Gastroesophageal sphincter (tissue), 4 donors: ENCODE measurements at regions not wholly inside any gene's neighbourhood (a gene's known extent, or its start where the extent isn't known, plus 50 kb on each side); places are given as distances from the start of the nearest gene placed in this dataset.

Experiments
- ATAC-seq: fragments of 150-250 bp; one replicate; pipeline ENCODE4 v1.9.1; 2016; ENCODE audit warnings: mild to moderate bottlenecking, moderate library complexity
- H3K27ac ChIP-seq, 4 donors: fragments of 200-600 bp; sonication (generic) in 3 of 4; 1 replicate in 3 of 4; 2 replicates in 1 of 4; pipeline ENCODE4 v1.5.1; 2016 to 2019
- H3K27me3 ChIP-seq: fragments of 200-600 bp; sonication (generic); one replicate; pipeline ENCODE4 v1.5.1; 2019
- H3K36me3 ChIP-seq, 2 donors: fragments of 200-600 bp; sonication (generic); one replicate each; pipeline ENCODE4 v1.5.1; 2019; ENCODE audit warnings: control low read depth in 1 of 2
- H3K4me1 ChIP-seq, 3 donors: fragments of 200-600 bp; sonication (generic); 1 replicate in 2 of 3; 2 replicates in 1 of 3; pipeline ENCODE4 v1.5.1; 2016 to 2019; ENCODE audit warnings: control low read depth in 2 of 3
- H3K4me3 ChIP-seq, 2 donors: fragments of 200-600 bp; sonication (generic); one replicate each; pipeline ENCODE4 v1.5.1; 2019; ENCODE audit warnings: mild to moderate bottlenecking in 1 of 2, moderate library complexity in 1 of 2
- H3K9me3 ChIP-seq, 3 donors: fragments of 200-600 bp; sonication (generic); one replicate each; pipeline ENCODE4 v1.5.1; 2017 to 2019; ENCODE audit warnings: control low read depth in 2 of 3
- CTCF ChIP-seq, 4 experiments: fragments of 200-600 bp in 2 of 4; fragments of 450-650 bp in 2 of 4; sonication (generic) in 1 of 4; IDR thresholded peaks; one replicate each; pipeline ENCODE4 v1.5.1; 2017 to 2019; ENCODE audit warnings: antibody characterized with exemption in 4 of 4, mild to moderate bottlenecking in 2 of 4, moderate library complexity in 2 of 4
- EP300 ChIP-seq: sonication (generic); formaldehyde crosslinking; IDR thresholded peaks from one replicate; pipeline ENCODE4 v1.6.1; 2017; ENCODE audit warnings: antibody characterized with exemption, mild to moderate bottlenecking
- POLR2A ChIP-seq, 2 donors: fragments of 450-650 bp; IDR thresholded peaks; one replicate each; pipeline ENCODE4 v1.6.1; 2017; ENCODE audit warnings: antibody characterized with exemption in 2 of 2, mild to moderate bottlenecking in 2 of 2, moderate library complexity in 1 of 2
- POLR2AphosphoS5 ChIP-seq: sonication (generic); formaldehyde crosslinking; IDR thresholded peaks from one replicate; pipeline ENCODE4 v1.6.1; 2017; ENCODE audit warnings: antibody characterized with exemption
- WGBS, 2 donors: methylation state at CpG; one replicate each; pipeline ENCODE4 v1.1.5; 2018; ENCODE audit warnings: low coverage in 1 of 2; 5-methylcytosine and 5-hydroxymethylcytosine counted together

- no peaks in the 10 kb centered on the region for H3K27me3 ChIP-seq
- no peak overlapping the region for H3K4me3 ChIP-seq
- H3K4me1 ChIP-seq: peaks cover 0 to 1% (median 0%) of the 10 kb centered on the region in 3 donors
- no peaks in the 10 kb centered on the region for H3K36me3 ChIP-seq
- WGBS, 2 donors: 60 to 73% methylated on average over 1 of the region's 1 CpG
- no peak overlapping the region for H3K27ac ChIP-seq
- no peak for ATAC-seq
- H3K9me3 ChIP-seq: peaks cover 0 to 6% (median 0%) of the 10 kb centered on the region in 3 donors
- TF ChIP-seq CTCF (IDR thresholded peaks at IDR 0.05): no peak
- TF ChIP-seq POLR2AphosphoS5: no peak
- no peak for TF ChIP-seq POLR2A (IDR thresholded peaks at IDR 0.05)
- TF ChIP-seq EP300: no peak
Observed at GRCh38 chr1:221892301-221892830, 150.5 kb upstream of the DUSP10 start.

DNA sequence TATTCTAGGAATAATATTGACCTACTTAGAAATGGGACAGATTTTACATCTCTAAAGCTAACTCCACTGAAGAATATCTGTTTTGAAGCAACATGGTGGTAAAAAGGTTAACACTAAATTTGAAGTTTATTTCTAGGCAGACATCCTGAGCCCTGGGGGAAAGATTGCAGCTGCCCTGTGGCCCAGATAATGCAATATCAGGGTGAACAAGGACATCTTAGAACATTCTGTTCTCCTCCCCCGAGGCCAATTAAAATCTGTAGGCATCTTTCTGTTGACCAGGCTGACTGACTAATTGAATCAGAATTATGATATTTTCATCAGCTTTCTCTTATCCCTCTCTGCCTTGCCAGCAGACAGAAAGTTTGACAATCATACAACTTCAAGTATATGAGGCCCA, 149.8 kb upstream of the DUSP10 start:
- H3K27ac ChIP-seq: no peak overlapping the region
- peaks cover 0 to 8% (median 0%) of the 10 kb centered on the region in 3 donors for H3K4me1 ChIP-seq
- ATAC-seq: peak; percentile 63
- TF ChIP-seq CTCF (IDR thresholded peaks at IDR 0.05): no peak
- peak; percentile 73 for TF ChIP-seq POLR2AphosphoS5
- WGBS, 2 donors: 73 to 75% methylated on average over 1 of the region's 1 CpG
- H3K36me3 ChIP-seq: no peaks in the 10 kb centered on the region
- H3K27me3 ChIP-seq: no peaks in the 10 kb centered on the region
- peaks cover 0 to 6% (median 0%) of the 10 kb centered on the region in 3 donors for H3K9me3 ChIP-seq
- no peak overlapping the region for H3K4me3 ChIP-seq

DNA sequence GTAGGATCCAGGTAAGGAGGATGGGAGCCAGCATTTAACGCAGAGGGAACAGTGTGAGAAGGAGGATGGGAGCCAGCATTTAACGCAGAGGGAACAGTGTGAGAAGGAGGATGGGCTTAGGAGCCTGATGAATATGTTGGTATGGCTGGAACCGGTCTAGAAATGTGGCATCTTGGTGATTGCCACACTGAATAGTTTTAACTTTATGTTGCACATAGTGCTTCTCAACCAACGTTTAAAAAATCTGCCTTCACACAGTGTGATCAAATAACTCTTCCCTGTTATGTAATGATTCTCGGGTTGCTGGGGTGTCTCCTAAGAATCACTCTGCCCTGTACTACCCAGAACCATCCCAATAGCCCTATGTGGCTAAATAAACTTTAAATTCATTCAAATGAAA, 146.9 kb upstream of the DUSP10 start:
- ATAC-seq: no peak
- 82 to 94% methylated on average over 3 to 4 of the region's 5 CpGs for WGBS, 2 donors
- TF ChIP-seq POLR2A (IDR thresholded peaks at IDR 0.05): no peak
- no peak for TF ChIP-seq POLR2AphosphoS5
- no peak for TF ChIP-seq CTCF (IDR thresholded peaks at IDR 0.05)
- TF ChIP-seq EP300: no peak
- peaks cover 0 to 13% (median 0%) of the 10 kb centered on the region in 3 donors for H3K4me1 ChIP-seq
- no peak overlapping the region for H3K4me3 ChIP-seq
- H3K36me3 ChIP-seq: no peaks in the 10 kb centered on the region
- no peak overlapping the region for H3K27ac ChIP-seq
- no peaks in the 10 kb centered on the region for H3K27me3 ChIP-seq
- H3K9me3 ChIP-seq: no peaks in the 10 kb centered on the region

DNA sequence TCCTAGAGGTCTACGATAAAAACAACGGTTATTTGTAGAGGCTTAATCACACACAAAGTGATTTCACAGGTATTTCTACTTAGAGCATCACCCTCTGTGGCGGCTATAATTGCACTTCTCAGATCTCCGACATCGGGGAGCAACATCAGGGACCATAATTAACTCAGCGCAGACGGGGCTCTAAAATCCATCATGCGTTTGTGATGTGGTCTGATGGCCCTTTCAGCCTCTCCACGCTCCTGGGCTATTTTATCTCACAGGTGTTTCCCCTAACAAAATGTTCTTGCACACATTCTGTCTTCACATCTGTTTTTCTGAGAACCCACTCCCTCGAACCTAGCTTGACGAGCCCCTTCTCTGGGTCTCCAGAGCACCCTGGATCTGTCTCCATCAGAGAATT, 146.3 kb upstream of the DUSP10 start:
- peaks cover 0 to 13% (median 0%) of the 10 kb centered on the region in 3 donors for H3K4me1 ChIP-seq
- 89 to 95% methylated on average over 6 to 11 of the region's 11 CpGs for WGBS, 2 donors
- H3K36me3 ChIP-seq: no peaks in the 10 kb centered on the region
- no peaks in the 10 kb centered on the region for H3K27me3 ChIP-seq
- TF ChIP-seq CTCF (IDR thresholded peaks at IDR 0.05) (no peak), POLR2A (IDR thresholded peaks at IDR 0.05) (no peak), POLR2AphosphoS5 (no peak), EP300 (no peak)
- H3K27ac ChIP-seq: no peak overlapping the region
- H3K4me3 ChIP-seq: no peak overlapping the region
- ATAC-seq: no peak
- H3K9me3 ChIP-seq: no peaks in the 10 kb centered on the region

DNA sequence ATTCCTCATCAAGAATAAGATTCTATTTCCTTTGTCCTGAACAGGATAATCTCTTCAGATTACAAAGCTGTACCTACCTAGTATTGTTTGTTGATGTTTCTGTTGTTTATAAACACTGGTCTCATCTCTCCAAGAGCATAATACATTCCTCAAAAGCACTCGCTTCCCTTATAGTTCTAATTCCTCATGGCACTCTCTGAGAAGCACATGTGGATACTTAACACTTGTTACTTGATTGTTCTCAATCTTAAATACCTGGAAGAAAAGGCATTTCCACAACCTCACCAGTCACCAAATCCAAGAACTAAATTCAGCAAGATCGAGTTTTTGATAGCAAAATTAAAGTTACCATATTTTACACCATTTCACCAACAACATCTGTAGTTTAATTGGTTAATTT, 145.9 kb upstream of the DUSP10 start:
- ATAC-seq: no peak
- Histone ChIP-seq H3K4me3 (no peak overlapping the region), H3K36me3 (no peaks in the 10 kb centered on the region), H3K4me1 (peaks cover 0 to 13% (median 0%) of the 10 kb centered on the region in 3 donors), H3K9me3 (no peaks in the 10 kb centered on the region), H3K27me3 (no peaks in the 10 kb centered on the region), H3K27ac (no peak overlapping the region)
- WGBS, 2 donors: 89 to 100% methylated on average over 2 of the region's 2 CpGs
- no peak for TF ChIP-seq EP300
- no peak for TF ChIP-seq POLR2AphosphoS5
- TF ChIP-seq CTCF (IDR thresholded peaks at IDR 0.05): no peak
- no peak for TF ChIP-seq POLR2A (IDR thresholded peaks at IDR 0.05)
